Smooth muscle cell (in vitro differentiated cells): ENCODE measurements at regions not wholly inside any gene's neighbourhood (a gene's known extent, or its start where the extent isn't known, plus 50 kb on each side); places are given as distances from the start of the nearest gene placed in this dataset.

ENCODE experiments used
- DNase-seq: peaks from one replicate; lab custom pipeline; 2025; ENCODE audit not compliant: unreplicated experiment; lab: John Stamatoyannopoulos, UW
- H2AFZ ChIP-seq: fragments of 200-600 bp; sonication (generic); 2 replicates; pipeline ENCODE4 v1.6.0; 2016; ENCODE audit warnings: antibody characterized with exemption, low read depth, mild to moderate bottlenecking
- H3F3A ChIP-seq: fragments of 200-600 bp; sonication (generic); 2 replicates; pipeline ENCODE4 v1.6.0; 2017; ENCODE audit warnings: antibody characterized with exemption, low read depth
- H3K27ac ChIP-seq: fragments of 200-600 bp; sonication (generic); 2 replicates; pipeline ENCODE4 v1.5.1; 2016; ENCODE audit warnings: low read depth, mild to moderate bottlenecking
- H3K27me3 ChIP-seq: fragments of 200-600 bp; sonication (generic); 2 replicates; pipeline ENCODE4 v1.6.1; 2016; ENCODE audit warnings: low read depth, mild to moderate bottlenecking
- H3K36me3 ChIP-seq: fragments of 200-600 bp; sonication (generic); 2 replicates; pipeline ENCODE4 v1.5.1; 2016; ENCODE audit warnings: low read depth
- H3K4me1 ChIP-seq: fragments of 200-600 bp; sonication (generic); 2 replicates; pipeline ENCODE4 v1.5.1; 2016; ENCODE audit warnings: low read depth
- H3K4me2 ChIP-seq: fragments of 200-600 bp; sonication (generic); 2 replicates; pipeline ENCODE4 v1.6.0; 2016; ENCODE audit warnings: mild to moderate bottlenecking
- H3K4me3 ChIP-seq: fragments of 200-600 bp; sonication (generic); 2 replicates; pipeline ENCODE4 v1.5.1; 2016; ENCODE audit warnings: mild to moderate bottlenecking
- H3K79me2 ChIP-seq: fragments of 200-600 bp; sonication (generic); 2 replicates; pipeline ENCODE4 v1.6.0; 2016; ENCODE audit warnings: low read depth, mild to moderate bottlenecking
- H3K9ac ChIP-seq: fragments of 200-600 bp; sonication (generic); 2 replicates; pipeline ENCODE4 v1.6.0; 2016; ENCODE audit warnings: low read depth
- H3K9me3 ChIP-seq: fragments of 200-600 bp; sonication (generic); replicated peaks from 2 replicates; pipeline ENCODE4 v1.5.1; 2016; ENCODE audit warnings: low read depth
- H4K20me1 ChIP-seq: fragments of 200-600 bp; sonication (generic); 2 replicates; pipeline ENCODE4 v1.6.0; 2016; ENCODE audit warnings: low read depth
- WGBS: methylation state at CpG from one replicate; pipeline ENCODE4 v1.1.7; 2016; ENCODE audit warnings: low lambda C conversion rate; 5-methylcytosine and 5-hydroxymethylcytosine counted together
- TF ChIP-seq, protein P1 (sequence below): fragments of 200-600 bp; sonication (generic); IDR thresholded peaks from 2 replicates; pipeline ENCODE4 v1.5.1; 2017; ENCODE audit warnings: borderline replicate concordance, mild to moderate bottlenecking, antibody characterized with exemption; ENCODE audit not compliant: insufficient read depth, poor library complexity, severe bottlenecking

DNA sequence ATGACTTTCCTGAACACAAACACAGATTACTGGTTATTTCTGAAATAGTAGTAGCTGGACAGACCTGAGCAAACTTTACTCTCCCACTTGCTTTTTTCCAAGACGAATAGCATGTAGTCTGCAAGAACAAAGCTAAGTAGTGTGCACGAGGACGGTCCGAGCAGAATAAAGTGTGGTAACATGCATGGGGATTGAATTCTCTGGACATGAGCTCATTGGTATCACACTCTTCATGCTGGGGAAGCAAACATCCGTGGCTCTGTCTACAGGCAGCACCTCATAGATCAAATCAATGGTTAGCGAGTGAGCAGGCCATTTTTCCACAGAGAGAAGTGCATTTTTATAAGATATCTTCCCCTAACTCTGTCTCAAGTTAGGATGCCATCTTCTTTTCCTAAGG, 164.8 kb upstream of the STK17B start:
- no peaks in the 10 kb centered on the region for H3K9me3 ChIP-seq
- no peaks in the 10 kb centered on the region for H4K20me1 ChIP-seq
- no peak overlapping the region for H3K4me3 ChIP-seq
- H3K79me2 ChIP-seq, result no peaks in the 10 kb centered on the region
- H2AFZ ChIP-seq, result no peak overlapping the region
- H3F3A ChIP-seq, result peaks cover 4% of the 10 kb centered on the region
- no peak for DNase-seq
- peak overlapping the region; percentile 37 for H3K9ac ChIP-seq
- peaks cover 5% of the 10 kb centered on the region for H3K4me1 ChIP-seq
- peak overlapping the region; percentile 86 for H3K27ac ChIP-seq
- TF ChIP-seq, protein P1, sequence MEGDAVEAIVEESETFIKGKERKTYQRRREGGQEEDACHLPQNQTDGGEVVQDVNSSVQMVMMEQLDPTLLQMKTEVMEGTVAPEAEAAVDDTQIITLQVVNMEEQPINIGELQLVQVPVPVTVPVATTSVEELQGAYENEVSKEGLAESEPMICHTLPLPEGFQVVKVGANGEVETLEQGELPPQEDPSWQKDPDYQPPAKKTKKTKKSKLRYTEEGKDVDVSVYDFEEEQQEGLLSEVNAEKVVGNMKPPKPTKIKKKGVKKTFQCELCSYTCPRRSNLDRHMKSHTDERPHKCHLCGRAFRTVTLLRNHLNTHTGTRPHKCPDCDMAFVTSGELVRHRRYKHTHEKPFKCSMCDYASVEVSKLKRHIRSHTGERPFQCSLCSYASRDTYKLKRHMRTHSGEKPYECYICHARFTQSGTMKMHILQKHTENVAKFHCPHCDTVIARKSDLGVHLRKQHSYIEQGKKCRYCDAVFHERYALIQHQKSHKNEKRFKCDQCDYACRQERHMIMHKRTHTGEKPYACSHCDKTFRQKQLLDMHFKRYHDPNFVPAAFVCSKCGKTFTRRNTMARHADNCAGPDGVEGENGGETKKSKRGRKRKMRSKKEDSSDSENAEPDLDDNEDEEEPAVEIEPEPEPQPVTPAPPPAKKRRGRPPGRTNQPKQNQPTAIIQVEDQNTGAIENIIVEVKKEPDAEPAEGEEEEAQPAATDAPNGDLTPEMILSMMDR, result no peak
- H3K4me2 ChIP-seq, result peak overlapping the region; percentile 48
- H3K27me3 ChIP-seq, result no peaks in the 10 kb centered on the region
- 46% methylated on average over 6 of the region's 6 CpGs for WGBS
- H3K36me3 ChIP-seq, result no peaks in the 10 kb centered on the region

- TF ChIP-seq, protein P1, result no peak
- H3K9me3 ChIP-seq, result no peaks in the 10 kb centered on the region
- no peak overlapping the region for H3K4me3 ChIP-seq
- H2AFZ ChIP-seq, result no peak overlapping the region
- H3K36me3 ChIP-seq, result no peaks in the 10 kb centered on the region
- peak overlapping the region; percentile 86 for H3K27ac ChIP-seq
- H3K4me2 ChIP-seq, result peak overlapping the region; percentile 48
- no peaks in the 10 kb centered on the region for H3K27me3 ChIP-seq
- no peaks in the 10 kb centered on the region for H4K20me1 ChIP-seq
- no peaks in the 10 kb centered on the region for H3K79me2 ChIP-seq
- H3F3A ChIP-seq, result peaks cover 2% of the 10 kb centered on the region
- peaks cover 5% of the 10 kb centered on the region for H3K4me1 ChIP-seq
- peak overlapping the region; percentile 37 for H3K9ac ChIP-seq
- DNase-seq, result no peak
- WGBS, result 58% methylated on average over 4 of the region's 4 CpGs
Measured at GRCh38 chr2:196336715-196337114, 165.3 kb upstream of the STK17B start.

DNA sequence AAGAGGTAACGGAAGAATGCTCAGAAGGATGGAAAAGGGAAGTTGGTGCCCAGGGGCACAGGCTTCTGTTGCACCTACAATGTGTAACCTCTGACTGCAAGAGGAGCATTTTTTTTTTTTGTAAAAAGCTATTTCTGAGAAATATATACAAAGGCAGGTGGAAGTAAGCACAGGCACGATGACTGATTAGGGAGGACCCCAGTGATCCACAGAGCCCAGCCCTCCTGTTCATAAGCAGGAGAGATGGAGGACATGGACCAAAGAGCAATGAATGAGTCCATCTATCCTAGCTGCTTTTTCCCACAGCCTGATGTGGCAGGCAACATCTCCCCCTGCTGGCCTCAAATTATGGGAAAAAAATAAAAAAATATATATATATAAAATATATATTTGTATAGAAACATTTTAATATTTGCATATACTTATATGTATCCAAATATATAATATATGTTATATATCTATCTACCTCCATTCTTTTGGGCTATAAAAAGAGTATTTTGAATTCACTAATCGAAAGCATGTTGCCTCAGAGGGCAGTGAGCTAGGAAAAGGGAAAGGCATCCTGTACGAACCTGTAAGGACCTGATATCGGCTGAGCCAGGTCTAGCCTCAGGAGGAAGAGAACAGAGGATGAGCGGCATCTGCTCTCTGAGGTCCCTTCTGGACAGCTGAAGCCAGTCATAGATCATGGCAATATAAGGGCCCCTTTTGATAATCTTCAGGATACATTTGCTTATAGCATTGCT, 166.0 kb upstream of the STK17B start:
- H3K36me3 ChIP-seq, result no peaks in the 10 kb centered on the region
- no peak overlapping the region for H3K4me3 ChIP-seq
- WGBS, result 74% methylated on average over 6 of the region's 6 CpGs
- no peaks in the 10 kb centered on the region for H3K27me3 ChIP-seq
- no peaks in the 10 kb centered on the region for H4K20me1 ChIP-seq
- TF ChIP-seq, protein P1, result peak; percentile 76
- H3K9me3 ChIP-seq, result no peaks in the 10 kb centered on the region
- no peaks in the 10 kb centered on the region for H3K79me2 ChIP-seq
- H3F3A ChIP-seq, result no peaks in the 10 kb centered on the region
- H3K4me1 ChIP-seq, result peaks cover 5% of the 10 kb centered on the region
- peak overlapping the region; percentile 86 for H3K27ac ChIP-seq
- H3K4me2 ChIP-seq, result no peak overlapping the region
- no peak overlapping the region for H3K9ac ChIP-seq
- DNase-seq, result no peak
- H2AFZ ChIP-seq, result no peak overlapping the region

DNA sequence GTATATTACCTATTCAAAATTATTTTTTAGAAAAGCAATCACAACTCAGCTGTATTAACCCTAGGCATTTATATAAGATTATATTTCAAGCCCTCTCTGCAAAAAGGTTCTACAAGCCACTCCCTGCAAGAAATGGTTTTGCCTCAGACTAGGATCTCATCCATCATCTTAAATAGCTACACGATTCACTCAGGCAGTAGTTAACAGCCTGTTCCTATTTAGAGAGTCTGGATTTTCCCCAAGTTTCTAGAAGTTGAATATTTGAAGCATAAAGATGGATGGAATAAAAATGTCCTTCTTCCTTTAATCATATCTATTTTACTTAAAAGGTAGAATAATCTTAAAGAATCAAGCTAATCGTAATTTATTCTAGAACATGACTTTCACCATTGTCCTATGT, 167.1 kb upstream of the STK17B start:
- Histone ChIP-seq H3K4me3 (no peak overlapping the region), H3K36me3 (no peaks in the 10 kb centered on the region), H3K9ac (no peak overlapping the region), H2AFZ (no peak overlapping the region), H3K79me2 (no peaks in the 10 kb centered on the region), H3K4me1 (peaks cover 5% of the 10 kb centered on the region), H3F3A (no peaks in the 10 kb centered on the region), H3K9me3 (no peaks in the 10 kb centered on the region), H3K4me2 (no peak overlapping the region), H4K20me1 (no peaks in the 10 kb centered on the region), H3K27ac (no peak overlapping the region), H3K27me3 (no peaks in the 10 kb centered on the region)
- WGBS, result 85% methylated on average over 2 of the region's 2 CpGs
- TF ChIP-seq, protein P1, result no peak
- DNase-seq, result no peak
